Fibroblast of pulmonary artery (primary cell): ENCODE measurements at regions not wholly inside any gene's neighbourhood (a gene's known extent, or its start where the extent isn't known, plus 50 kb on each side); places are given as distances from the start of the nearest gene placed in this dataset.
"Not testable (repeated sequence)": the region's sequence is repeated elsewhere in the genome, so short reads cannot be mapped to it uniquely, and the experiment has no call there.

Experiments
- DNase-seq: peaks from one replicate; pipeline ENCODE4 v3.0.0-alpha.2; 2010; ENCODE audit warnings: low read depth
- H3K4me3 ChIP-seq: replicated peaks from 2 replicates; pipeline ENCODE4 v1.5.1; 2011; ENCODE audit warnings: low read depth, mild to moderate bottlenecking, control low read depth, low read length, moderate library complexity
- TF ChIP-seq, protein P1 (sequence below): IDR thresholded peaks from 2 replicates; pipeline ENCODE4 v1.5.1; 2011; ENCODE audit warnings: mild to moderate bottlenecking, control low read depth, low read length, inconsistent platforms; ENCODE audit errors: missing control alignments

- TF ChIP-seq, protein P1, sequence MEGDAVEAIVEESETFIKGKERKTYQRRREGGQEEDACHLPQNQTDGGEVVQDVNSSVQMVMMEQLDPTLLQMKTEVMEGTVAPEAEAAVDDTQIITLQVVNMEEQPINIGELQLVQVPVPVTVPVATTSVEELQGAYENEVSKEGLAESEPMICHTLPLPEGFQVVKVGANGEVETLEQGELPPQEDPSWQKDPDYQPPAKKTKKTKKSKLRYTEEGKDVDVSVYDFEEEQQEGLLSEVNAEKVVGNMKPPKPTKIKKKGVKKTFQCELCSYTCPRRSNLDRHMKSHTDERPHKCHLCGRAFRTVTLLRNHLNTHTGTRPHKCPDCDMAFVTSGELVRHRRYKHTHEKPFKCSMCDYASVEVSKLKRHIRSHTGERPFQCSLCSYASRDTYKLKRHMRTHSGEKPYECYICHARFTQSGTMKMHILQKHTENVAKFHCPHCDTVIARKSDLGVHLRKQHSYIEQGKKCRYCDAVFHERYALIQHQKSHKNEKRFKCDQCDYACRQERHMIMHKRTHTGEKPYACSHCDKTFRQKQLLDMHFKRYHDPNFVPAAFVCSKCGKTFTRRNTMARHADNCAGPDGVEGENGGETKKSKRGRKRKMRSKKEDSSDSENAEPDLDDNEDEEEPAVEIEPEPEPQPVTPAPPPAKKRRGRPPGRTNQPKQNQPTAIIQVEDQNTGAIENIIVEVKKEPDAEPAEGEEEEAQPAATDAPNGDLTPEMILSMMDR, result no peak
- DNase-seq, result no peak
- no peak overlapping the region for H3K4me3 ChIP-seq
Observed at GRCh38 chr1:222054416-222054815, 312.5 kb upstream of the DUSP10 start.

DNA sequence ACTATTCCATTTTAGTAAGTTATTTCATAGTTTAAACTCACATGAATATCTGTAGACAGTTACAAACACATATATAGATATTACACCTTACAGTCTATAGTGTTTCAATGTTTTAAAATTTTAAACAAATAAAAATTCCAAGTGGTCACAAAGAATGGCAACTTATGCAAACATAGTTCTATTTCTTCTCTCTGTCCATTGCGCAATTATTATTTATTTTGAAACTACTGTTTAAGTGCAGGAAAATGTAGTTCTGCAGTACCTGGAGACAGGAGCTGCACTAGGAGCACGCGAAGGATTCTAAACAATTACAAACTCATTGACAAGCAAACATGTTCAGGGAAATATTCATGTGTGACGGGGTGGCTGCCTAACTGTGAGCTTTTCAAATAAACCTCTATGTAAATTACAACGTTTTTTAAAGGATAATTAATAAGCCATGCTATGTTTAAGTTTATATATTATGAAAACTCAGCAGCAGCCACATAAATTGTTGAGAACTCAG, 312.0 kb upstream of the DUSP10 start:
- TF ChIP-seq, protein P1, result no peak

DNA sequence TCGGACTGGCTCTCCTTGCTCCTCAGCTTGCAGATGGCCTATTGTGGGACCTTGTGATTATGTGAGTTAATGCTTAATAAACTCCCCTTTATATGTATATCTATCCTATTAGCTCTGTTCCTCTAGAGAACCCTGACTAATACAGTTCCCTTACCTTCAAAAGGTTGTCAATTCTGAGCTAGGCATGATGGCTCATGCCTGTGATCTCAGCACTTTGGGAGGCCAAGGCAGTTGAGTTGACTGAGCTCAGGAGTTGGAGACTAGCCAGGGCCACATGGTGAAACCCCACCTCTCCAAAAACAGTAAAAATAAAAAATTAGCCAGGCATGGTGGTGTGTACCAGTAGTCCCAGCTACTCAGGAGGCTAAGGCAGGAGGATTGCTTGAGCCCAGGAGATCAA, 309.4 kb upstream of the DUSP10 start:
- DNase-seq, H3K4me3 ChIP-seq: not testable (repeated sequence)

More for the DNA sequence above, 312.0 kb upstream of the DUSP10 start:
- peak; percentile 20 for DNase-seq
- H3K4me3 ChIP-seq, result no peak overlapping the region

GRCh38 chr1:222049661-222050060, 307.8 kb upstream of the DUSP10 start:
- not testable (repeated sequence) for H3K4me3 ChIP-seq, DNase-seq

GRCh38 chr1:222049176-222049575, 307.3 kb upstream of the DUSP10 start:
- TF ChIP-seq, protein P1, result no peak
- H3K4me3 ChIP-seq, result no peak overlapping the region
- DNase-seq, result no peak

GRCh38 chr1:222048094-222048595, 306.3 kb upstream of the DUSP10 start:
- H3K4me3 ChIP-seq, result no peak overlapping the region
- TF ChIP-seq, protein P1, result no peak
- peak; percentile 54 for DNase-seq

DNA sequence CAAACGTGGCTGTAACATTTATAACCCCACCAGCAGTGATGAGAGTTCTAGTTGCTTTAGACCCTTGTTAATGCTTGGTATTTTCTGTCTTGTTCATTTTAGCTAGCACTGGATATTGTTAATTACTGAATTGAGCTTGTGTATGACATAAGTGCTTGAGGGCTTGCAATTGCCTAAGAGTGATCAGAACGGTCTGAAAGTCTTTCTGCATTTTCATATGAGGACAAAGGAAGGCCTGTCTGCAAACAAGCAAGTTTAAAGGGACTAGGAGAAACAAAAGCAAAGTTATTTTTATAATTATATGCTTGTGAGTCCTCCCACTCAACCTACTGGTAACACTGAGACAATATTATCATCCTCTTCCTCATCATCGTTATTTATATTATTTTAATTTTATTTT, 305.5 kb upstream of the DUSP10 start:
- H3K4me3 ChIP-seq, result no peak overlapping the region
- TF ChIP-seq, protein P1, result no peak
- no peak for DNase-seq

DNA sequence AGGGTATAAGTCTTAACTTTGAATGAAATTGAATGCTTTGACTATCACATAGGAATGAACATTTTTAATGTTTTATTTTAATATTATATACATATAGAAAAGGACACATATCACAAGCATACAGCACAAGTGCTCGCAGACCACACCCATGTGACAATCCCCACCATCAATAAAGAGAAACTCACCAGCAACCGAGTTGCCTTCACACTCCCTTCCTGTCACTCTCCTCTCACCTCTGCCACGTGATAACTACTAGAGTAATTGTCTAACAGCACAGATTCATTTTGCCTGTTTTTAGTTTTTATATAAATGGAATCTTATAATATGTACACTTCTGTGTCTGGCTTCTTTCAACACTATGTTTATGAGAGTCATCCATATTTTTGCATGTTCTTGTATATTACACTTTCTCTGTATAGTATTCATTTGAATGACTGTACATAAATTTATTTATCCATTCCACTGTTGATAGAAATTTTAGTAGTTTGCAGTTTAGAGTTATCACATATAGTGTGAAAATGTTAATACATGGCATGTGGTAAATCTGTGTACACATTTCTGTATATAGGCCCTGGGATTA, 304.9 kb upstream of the DUSP10 start:
- no peak overlapping the region for H3K4me3 ChIP-seq
- TF ChIP-seq, protein P1, result no peak
- DNase-seq, result no peak
